GM23248 (cell line): ENCODE measurements at regions not wholly inside any gene's neighbourhood (a gene's known extent, or its start where the extent isn't known, plus 50 kb on each side); places are given as distances from the start of the nearest gene placed in this dataset.

Source experiments
- DNase-seq: peaks from one replicate; pipeline ENCODE4 v3.0.0-alpha.2; 2015
- H2AFZ ChIP-seq: fragments of 200-600 bp; sonication (generic); 2 replicates; pipeline ENCODE4 v1.6.1; 2016; ENCODE audit warnings: antibody characterized with exemption
- H3F3A ChIP-seq: fragments of 200-600 bp; sonication (generic); 2 replicates; pipeline ENCODE4 v1.6.1; 2016; ENCODE audit warnings: mild to moderate bottlenecking, antibody characterized with exemption, mixed run types; ENCODE audit not compliant: insufficient read depth
- H3K27ac ChIP-seq: fragments of 200-600 bp; sonication (generic); 2 replicates; pipeline ENCODE4 v1.5.1; 2016; ENCODE audit warnings: mild to moderate bottlenecking
- H3K27me3 ChIP-seq: fragments of 200-600 bp; sonication (generic); replicated peaks from 2 replicates; pipeline ENCODE4 v1.6.1; 2016; ENCODE audit warnings: mild to moderate bottlenecking; ENCODE audit not compliant: insufficient read depth
- H3K36me3 ChIP-seq: fragments of 200-600 bp; sonication (generic); 2 replicates; pipeline ENCODE4 v1.6.1; 2016; ENCODE audit warnings: low read depth, mild to moderate bottlenecking
- H3K4me1 ChIP-seq: fragments of 200-600 bp; sonication (generic); 2 replicates; pipeline ENCODE4 v1.6.1; 2016; ENCODE audit warnings: mild to moderate bottlenecking; ENCODE audit not compliant: insufficient read depth
- H3K4me2 ChIP-seq: fragments of 200-600 bp; sonication (generic); one replicate; pipeline ENCODE4 v1.6.1; 2016; ENCODE audit warnings: mild to moderate bottlenecking; ENCODE audit not compliant: unreplicated experiment
- H3K4me3 ChIP-seq: fragments of 200-600 bp; sonication (generic); 2 replicates; pipeline ENCODE4 v1.5.1; 2016; ENCODE audit warnings: mild to moderate bottlenecking
- H3K79me2 ChIP-seq: fragments of 200-600 bp; sonication (generic); 2 replicates; pipeline ENCODE4 v1.6.1; 2016; ENCODE audit warnings: mild to moderate bottlenecking; ENCODE audit not compliant: insufficient read depth
- H3K9ac ChIP-seq: fragments of 200-600 bp; sonication (generic); 2 replicates; pipeline ENCODE4 v1.6.1; 2016; ENCODE audit warnings: mild to moderate bottlenecking
- H3K9me2 ChIP-seq: fragments of 200-600 bp; sonication (generic); 2 replicates; pipeline ENCODE4 v1.6.1; 2016; ENCODE audit warnings: mixed run types, mild to moderate bottlenecking, moderate library complexity; ENCODE audit not compliant: insufficient read depth
- H3K9me3 ChIP-seq: fragments of 200-600 bp; sonication (generic); one replicate; pipeline ENCODE4 v1.6.1; 2017; ENCODE audit warnings: low read depth
- H4K20me1 ChIP-seq: fragments of 200-600 bp; sonication (generic); 2 replicates; pipeline ENCODE4 v1.6.0; 2016; ENCODE audit not compliant: insufficient read depth
- EZH2 ChIP-seq: fragments of 200-600 bp; sonication (generic); IDR thresholded peaks from 2 replicates; pipeline ENCODE4 v1.6.1; 2018; ENCODE audit warnings: antibody characterized with exemption, mild to moderate bottlenecking; ENCODE audit not compliant: insufficient read depth, poor library complexity, severe bottlenecking
- EZH2phosphoT487 ChIP-seq: fragments of 200-600 bp; sonication (generic); IDR thresholded peaks from 2 replicates; pipeline ENCODE4 v1.6.1; 2018; ENCODE audit warnings: antibody characterized with exemption, moderate library complexity, mild to moderate bottlenecking, low read depth; ENCODE audit not compliant: insufficient read depth
- WGBS, 2 experiments: methylation state at CpG; one replicate each; pipeline ENCODE4 v1.1.6; 2015 to 2017; ENCODE audit warnings: low lambda C conversion rate in 2 of 2, low coverage in 1 of 2; ENCODE audit errors: missing lambda C conversion rate in 2 of 2; 5-methylcytosine and 5-hydroxymethylcytosine counted together
- in situ Hi-C: fragments of 300-500 bp; cut with MboI; formaldehyde crosslinking; loops from 2 replicates; pipeline ENCODE4 v1.15.0; 2020

- H3K9me2 ChIP-seq = no peaks in the 10 kb centered on the region
- no peaks in the 10 kb centered on the region for H3K36me3 ChIP-seq
- no peak overlapping the region for H3K27ac ChIP-seq
- H3K9me3 ChIP-seq = no peaks in the 10 kb centered on the region
- no peak overlapping the region for H3K4me2 ChIP-seq
- in situ Hi-C loops = no loop called here
- no peak for DNase-seq
- TF ChIP-seq EZH2phosphoT487 (no peak), EZH2 (no peak)
- H4K20me1 ChIP-seq = no peaks in the 10 kb centered on the region
- no peaks in the 10 kb centered on the region for H3K4me1 ChIP-seq
- H3K9ac ChIP-seq = no peak overlapping the region
- peaks cover 13% of the 10 kb centered on the region for H3K27me3 ChIP-seq
- H2AFZ ChIP-seq = no peak overlapping the region
- H3K4me3 ChIP-seq = no peak overlapping the region
- no peaks in the 10 kb centered on the region for H3K79me2 ChIP-seq
- WGBS, 2 experiments = 87 to 88% methylated on average over 2 of the region's 2 CpGs
- H3F3A ChIP-seq = no peaks in the 10 kb centered on the region
Observed at GRCh38 chr4:110357521-110357920, 118.4 kb upstream of the ENPEP start.

- Histone ChIP-seq H3K79me2 (no peaks in the 10 kb centered on the region), H2AFZ (no peak overlapping the region), H3K36me3 (no peaks in the 10 kb centered on the region), H3K9ac (no peak overlapping the region), H4K20me1 (no peaks in the 10 kb centered on the region), H3K27ac (no peak overlapping the region), H3K4me3 (no peak overlapping the region), H3K4me2 (no peak overlapping the region), H3K9me3 (no peaks in the 10 kb centered on the region), H3K27me3 (peaks cover 20% of the 10 kb centered on the region), H3F3A (no peaks in the 10 kb centered on the region), H3K9me2 (no peaks in the 10 kb centered on the region), H3K4me1 (no peaks in the 10 kb centered on the region)
- DNase-seq = no peak
- 11 to 29% methylated on average over 4 of the region's 4 CpGs for WGBS, 2 experiments
- in situ Hi-C loops = no loop called here
- TF ChIP-seq EZH2 (no peak), EZH2phosphoT487 (no peak)
Observed at GRCh38 chr4:110354460-110354859, 121.5 kb upstream of the ENPEP start.

GRCh38 chr4:110352670-110353442 lies 123.1 kb upstream of the ENPEP start:
- Histone ChIP-seq H3K27me3 (peaks cover 25% of the 10 kb centered on the region), H3K9me3 (no peaks in the 10 kb centered on the region), H2AFZ (no peak overlapping the region), H3K4me1 (no peaks in the 10 kb centered on the region), H3K9me2 (no peaks in the 10 kb centered on the region), H3F3A (no peaks in the 10 kb centered on the region), H4K20me1 (no peaks in the 10 kb centered on the region), H3K27ac (no peak overlapping the region), H3K79me2 (no peaks in the 10 kb centered on the region), H3K36me3 (no peaks in the 10 kb centered on the region), H3K9ac (no peak overlapping the region), H3K4me2 (no peak overlapping the region), H3K4me3 (no peak overlapping the region)
- in situ Hi-C loops = no loop called here
- TF ChIP-seq EZH2phosphoT487 = no peak
- no peak for TF ChIP-seq EZH2
- WGBS, 2 experiments = 42 to 44% methylated on average over 5 of the region's 5 CpGs
- DNase-seq = no peak

- no peaks in the 10 kb centered on the region for H4K20me1 ChIP-seq
- H3K79me2 ChIP-seq = no peaks in the 10 kb centered on the region
- DNase-seq = no peak
- H3K4me3 ChIP-seq = no peak overlapping the region
- 63 to 66% methylated on average over 3 of the region's 3 CpGs for WGBS, 2 experiments
- no peaks in the 10 kb centered on the region for H3K4me1 ChIP-seq
- H3K27me3 ChIP-seq = peaks cover 57% of the 10 kb centered on the region
- H3K9ac ChIP-seq = no peak overlapping the region
- no peak overlapping the region for H2AFZ ChIP-seq
- no peak overlapping the region for H3K4me2 ChIP-seq
- no peak for TF ChIP-seq EZH2
- no peak for TF ChIP-seq EZH2phosphoT487
- in situ Hi-C loops = no loop called here
- H3K9me2 ChIP-seq = no peaks in the 10 kb centered on the region
- no peaks in the 10 kb centered on the region for H3K9me3 ChIP-seq
- no peaks in the 10 kb centered on the region for H3F3A ChIP-seq
- no peaks in the 10 kb centered on the region for H3K36me3 ChIP-seq
- H3K27ac ChIP-seq = no peak overlapping the region
Observed at GRCh38 chr4:110348711-110349383, 127.1 kb upstream of the ENPEP start.
